GM10266 (cell line): ENCODE measurements at regions not wholly inside any gene's neighbourhood (a gene's known extent, or its start where the extent isn't known, plus 50 kb on each side); places are given as distances from the start of the nearest gene placed in this dataset.

Source experiments
- DNase-seq: peaks from one replicate; pipeline ENCODE4 v3.0.0; 2012; ENCODE audit errors: extremely low spot score
- CTCF ChIP-seq: IDR thresholded peaks from 2 replicates; pipeline ENCODE4 v1.5.1; 2012; ENCODE audit warnings: mild to moderate bottlenecking, low read depth; ENCODE audit not compliant: control insufficient read depth, insufficient read depth; ENCODE audit errors: missing control alignments

GRCh38 chr12:108021949-108022522 is 107.1 kb upstream of the WSCD2 start:
- no peak for DNase-seq
- TF ChIP-seq CTCF: no peak

DNA sequence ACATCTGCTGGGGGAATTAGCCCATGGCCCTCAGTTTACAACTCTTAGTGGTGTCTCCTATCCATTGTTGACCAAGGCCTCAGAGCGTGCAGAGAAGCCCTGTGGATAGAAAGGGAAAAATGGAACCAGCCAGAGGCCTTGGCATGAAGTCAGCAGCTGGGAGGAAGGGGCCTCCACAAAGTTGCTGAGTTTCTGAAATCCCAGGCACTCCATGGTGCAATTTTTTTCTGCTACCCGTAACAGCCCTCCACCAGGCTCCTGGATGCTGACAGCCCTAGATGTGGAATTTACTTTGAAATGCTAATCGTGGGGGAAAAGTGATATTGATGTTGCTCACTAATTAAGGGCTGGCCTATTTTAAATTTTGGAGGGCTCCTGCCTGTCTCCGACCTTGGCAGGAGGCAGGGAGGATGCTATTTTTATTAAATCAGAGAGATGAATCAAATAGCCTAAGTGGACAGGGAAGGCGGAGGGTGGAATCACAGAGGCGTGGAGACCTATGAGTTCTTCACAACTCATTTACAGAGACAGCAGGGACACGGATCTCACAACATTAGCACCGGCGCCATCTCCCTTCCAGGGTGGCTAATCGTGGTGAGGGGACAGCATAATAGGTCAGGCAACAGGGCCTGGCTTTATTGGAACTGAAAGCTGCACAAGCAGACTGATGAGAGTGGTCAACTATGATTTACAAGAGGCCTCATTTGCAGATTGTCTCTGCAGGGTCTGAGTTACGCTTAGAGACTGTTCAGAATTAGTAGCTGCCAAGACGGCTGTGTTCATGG is 99.8 kb upstream of the WSCD2 start:
- no peak for DNase-seq
- TF ChIP-seq CTCF: no peak

DNA sequence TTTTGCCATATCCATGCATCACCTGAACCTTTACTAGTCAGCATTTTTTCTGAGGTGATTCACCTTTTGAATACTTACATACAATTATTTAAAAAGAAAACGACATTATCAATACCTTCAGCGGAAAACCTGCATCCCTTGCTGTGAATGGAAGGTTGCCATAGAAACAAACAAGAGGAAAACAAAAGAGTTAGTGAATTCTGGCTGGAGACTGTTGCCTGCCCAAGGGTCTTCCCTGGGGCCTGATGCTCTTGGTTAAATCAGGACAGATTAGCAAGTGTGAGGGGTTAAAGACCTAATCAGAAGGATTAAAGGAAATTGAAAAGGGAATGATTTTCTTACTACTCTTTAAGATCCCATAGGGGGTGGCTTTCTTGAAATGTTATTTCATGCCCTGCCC is 96.0 kb upstream of the WSCD2 start:
- TF ChIP-seq CTCF: no peak
- DNase-seq: no peak

DNA sequence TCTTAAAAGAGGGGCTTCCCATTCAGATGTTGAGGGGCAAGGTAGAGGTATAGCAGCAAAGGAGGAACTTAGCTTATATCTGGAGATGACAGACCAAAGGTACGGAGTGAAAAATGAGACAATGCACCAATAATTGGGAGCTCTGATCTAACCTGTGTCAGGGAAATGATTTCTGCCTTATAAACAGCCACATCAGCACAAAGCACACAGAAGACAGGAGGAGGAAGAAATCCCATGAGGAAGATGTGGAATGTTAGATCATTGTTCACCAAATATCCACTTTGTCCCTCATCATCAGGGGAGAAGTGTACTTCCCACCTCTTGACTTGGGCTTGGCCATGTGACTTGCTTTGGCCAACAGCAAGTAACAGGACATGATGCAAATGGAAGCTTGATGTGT is 93.7 kb upstream of the WSCD2 start:
- no peak for TF ChIP-seq CTCF
- DNase-seq: no peak

DNA sequence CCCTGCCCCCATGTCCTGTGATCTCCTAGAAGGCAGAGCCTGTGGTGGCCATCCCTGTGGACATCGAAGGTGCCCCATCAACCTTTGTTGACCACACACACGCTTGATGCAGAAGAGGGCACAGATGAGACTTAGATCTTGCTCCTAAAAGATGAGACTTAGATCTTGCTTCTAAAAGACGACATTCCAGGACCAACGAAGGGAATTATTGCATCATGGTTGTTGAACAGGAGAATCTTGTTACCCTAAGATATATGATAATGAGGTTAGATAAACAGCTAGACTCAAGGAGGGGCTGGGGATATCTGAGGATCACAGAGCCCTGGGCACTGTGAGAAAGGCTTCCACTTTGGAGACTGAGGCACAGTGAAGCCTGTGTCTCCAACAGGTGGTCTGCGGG is 91.1 kb upstream of the WSCD2 start:
- DNase-seq: no peak
- no peak for TF ChIP-seq CTCF

- no peak for TF ChIP-seq CTCF
- no peak for DNase-seq
These were observed 89.3 kb upstream of the WSCD2 start for GRCh38 chr12:108039794-108040193.

- no peak for DNase-seq
- TF ChIP-seq CTCF: no peak
These were observed 88.1 kb upstream of the WSCD2 start for GRCh38 chr12:108040947-108041346.
